IMR-90 (cell line): ENCODE measurements at regions not wholly inside any gene's neighbourhood (a gene's known extent, or its start where the extent isn't known, plus 50 kb on each side); places are given as distances from the start of the nearest gene placed in this dataset.

ENCODE experiments used
- ATAC-seq: fragments of 200-7000 bp; cut with Tn5 transposase; 2 replicates; pipeline ENCODE4 v1.9.1; 2020; ENCODE audit warnings: low read depth, mild to moderate bottlenecking, moderate library complexity
- BruUV-seq: library from RNA; stranded (reverse); fragments of 400-500 nt; replicated peaks from 2 replicates; lab custom pipeline; 2021; lab: Mats Ljungman, UMichigan
- CTCF ChIA-PET: fragments of 300-600 bp; formaldehyde crosslinking; extraction: SDS; loops from one replicate; lab custom pipeline; 2021; ENCODE audit warnings: antibody characterized with exemption; lab: Yijun Ruan, JAX
- POLR2A ChIA-PET: fragments of 300-600 bp; sonication (Branson Sonifier 250); formaldehyde crosslinking; loops from one replicate; lab custom pipeline; 2022; ENCODE audit warnings: antibody characterized with exemption; ENCODE audit not compliant: unreplicated experiment; lab: Charles Lee
- DNase-seq: peaks from one replicate; pipeline ENCODE4 v3.0.0; 2013
- H2AFZ ChIP-seq: replicated peaks from 2 replicates; pipeline ENCODE3; 2013; ENCODE audit warnings: low read length, mild to moderate bottlenecking; ENCODE audit not compliant: poor library complexity
- H2AK5ac ChIP-seq: 2 replicates; pipeline ENCODE4 v1.6.1; 2013; ENCODE audit warnings: low read depth, low read length, inconsistent platforms
- H2AK9ac ChIP-seq: replicated peaks from 2 replicates; pipeline ENCODE3; 2013; ENCODE audit warnings: mild to moderate bottlenecking, low read depth, low read length, moderate library complexity; ENCODE audit not compliant: poor library complexity
- H2BK120ac ChIP-seq: 2 replicates; pipeline ENCODE4 v1.6.1; 2013; ENCODE audit warnings: low read depth, low read length, inconsistent platforms
- H2BK15ac ChIP-seq: 3 replicates; pipeline ENCODE4 v1.6.1; 2013; ENCODE audit warnings: low read depth, low read length, inconsistent platforms
- H2BK20ac ChIP-seq: 2 replicates; pipeline ENCODE4 v1.6.1; 2013; ENCODE audit warnings: low read depth, mild to moderate bottlenecking, inconsistent platforms, low read length, moderate library complexity
- H2BK5ac ChIP-seq: 2 replicates; pipeline ENCODE4 v1.6.1; 2013; ENCODE audit warnings: mild to moderate bottlenecking, low read depth, low read length, inconsistent platforms; ENCODE audit not compliant: poor library complexity, severe bottlenecking
- H3K14ac ChIP-seq: replicated peaks from 2 replicates; pipeline ENCODE4 v1.6.1; 2013; ENCODE audit warnings: low read depth, low read length, inconsistent platforms
- H3K18ac ChIP-seq: 2 replicates; pipeline ENCODE4 v1.6.1; 2013; ENCODE audit warnings: low read depth, low read length, control low read depth
- H3K23ac ChIP-seq: 2 replicates; pipeline ENCODE4 v1.6.1; 2013; ENCODE audit warnings: low read depth, low read length, inconsistent platforms
- H3K27ac ChIP-seq: 2 replicates; pipeline ENCODE4 v1.5.1; 2013; ENCODE audit warnings: mild to moderate bottlenecking, control low read depth, low read length; ENCODE audit not compliant: insufficient read depth
- H3K27me3 ChIP-seq: 2 replicates; pipeline ENCODE4 v1.6.1; 2013; ENCODE audit warnings: low read length; ENCODE audit not compliant: control insufficient read depth, insufficient read depth
- H3K36me3 ChIP-seq: 2 replicates; pipeline ENCODE4 v1.6.1; 2013; ENCODE audit warnings: low read length, mixed read lengths; ENCODE audit not compliant: control insufficient read depth, insufficient read depth
- H3K4ac ChIP-seq: 2 replicates; pipeline ENCODE4 v1.6.1; 2013; ENCODE audit warnings: low read depth, low read length, inconsistent platforms
- H3K4me1 ChIP-seq: 2 replicates; pipeline ENCODE4 v1.6.1; 2013; ENCODE audit warnings: low read length, mixed read lengths; ENCODE audit not compliant: control insufficient read depth, insufficient read depth
- H3K4me2 ChIP-seq: 2 replicates; pipeline ENCODE4 v1.6.1; 2013; ENCODE audit warnings: low read depth, mild to moderate bottlenecking, control low read depth, low read length, moderate library complexity
- H3K4me3 ChIP-seq: 2 replicates; pipeline ENCODE4 v1.5.1; 2013; ENCODE audit warnings: low read depth, mild to moderate bottlenecking, control low read depth, low read length, moderate library complexity; ENCODE audit not compliant: insufficient read depth
- H3K56ac ChIP-seq: 2 replicates; pipeline ENCODE4 v1.6.1; 2013; ENCODE audit warnings: low read length, inconsistent platforms; ENCODE audit not compliant: insufficient read depth; ENCODE audit errors: extremely low read depth
- H3K79me1 ChIP-seq, 2 experiments: 2 replicates each; pipeline ENCODE4 v1.6.1; 2013; ENCODE audit warnings: low read length in 2 of 2, inconsistent platforms in 1 of 2, low read depth in 1 of 2
- H3K9ac ChIP-seq: 2 replicates; pipeline ENCODE4 v1.6.1; 2013; ENCODE audit warnings: low read depth, low read length, control low read depth
- H3K9me1 ChIP-seq: 2 replicates; pipeline ENCODE4 v1.6.1; 2013; ENCODE audit warnings: low read length, inconsistent platforms; ENCODE audit not compliant: insufficient read depth
- H3K9me3 ChIP-seq: 2 replicates; pipeline ENCODE4 v1.6.1; 2013; ENCODE audit warnings: low read length; ENCODE audit not compliant: control insufficient read depth, insufficient read depth
- H4K20me1 ChIP-seq: 2 replicates; pipeline ENCODE4 v1.6.1; 2013; ENCODE audit warnings: low read length, inconsistent platforms; ENCODE audit not compliant: insufficient read depth
- H4K5ac ChIP-seq: 2 replicates; pipeline ENCODE4 v1.6.1; 2013; ENCODE audit warnings: mild to moderate bottlenecking, low read depth, low read length, control low read depth
- H4K8ac ChIP-seq, 2 experiments: 2 replicates each; pipeline ENCODE4 v1.6.1; 2013; ENCODE audit warnings: low read depth in 2 of 2, low read length in 2 of 2, control low read depth in 1 of 2, inconsistent platforms in 1 of 2
- H4K91ac ChIP-seq: 2 replicates; pipeline ENCODE4 v1.6.1; 2013; ENCODE audit warnings: low read depth, low read length, inconsistent platforms; ENCODE audit not compliant: insufficient read depth
- BHLHE40 ChIP-seq: fragments of 150-350 bp; IDR thresholded peaks from 2 replicates; pipeline ENCODE4 v1.6.1; 2016; ENCODE audit warnings: mild to moderate bottlenecking, low read depth, low read length
- CEBPB ChIP-seq: IDR thresholded peaks from 2 replicates; pipeline ENCODE4 v1.6.1; 2012; ENCODE audit warnings: low read depth, low read length, improper control_type of control experiment
- CHD1 ChIP-seq: IDR thresholded peaks from 2 replicates; pipeline ENCODE4 v1.6.1; 2012; ENCODE audit warnings: low read depth, low read length, improper control_type of control experiment
- FOS ChIP-seq: fragments of 150-350 bp; IDR thresholded peaks from 2 replicates; pipeline ENCODE4 v1.6.1; 2016; ENCODE audit warnings: low read depth, low read length
- MAFK ChIP-seq: IDR thresholded peaks from 2 replicates; pipeline ENCODE4 v1.6.1; 2012; ENCODE audit warnings: low read depth, low read length, improper control_type of control experiment
- RFX5 ChIP-seq: IDR thresholded peaks from 2 replicates; pipeline ENCODE4 v1.8.0; 2012; ENCODE audit warnings: low read depth, mild to moderate bottlenecking, low read length, moderate library complexity
- SMC3 ChIP-seq: fragments of 150-350 bp; IDR thresholded peaks from 2 replicates; pipeline ENCODE4 v1.6.1; 2016; ENCODE audit warnings: low read depth, mild to moderate bottlenecking, antibody characterized with exemption, low read length, moderate library complexity
- WGBS, 2 experiments: methylation state at CpG; one replicate each; pipeline versions ENCODE4 v1.1.5 to v1.1.7; 2013; ENCODE audit warnings: missing lambda C conversion rate in 2 of 2; ENCODE audit not compliant: insufficient read length in 1 of 2; ENCODE audit errors: extremely low coverage in 2 of 2; 5-methylcytosine and 5-hydroxymethylcytosine counted together
- dilution Hi-C: fragments of 300-500 bp; cut with HindIII; formaldehyde crosslinking; loops from one replicate; pipeline ENCODE4 v1.14.3; 2018; ENCODE audit warnings: low sequenced_read_pairs; ENCODE audit not compliant: unreplicated experiment
- in situ Hi-C: fragments of 300-500 bp; cut with MboI; formaldehyde crosslinking; loops from 3 replicates; pipeline ENCODE4 v1.14.3; 2019; ENCODE audit warnings: low sequenced_read_pairs, inconsistent platforms, mixed read lengths
- intact Hi-C: fragments of 100-400 bp; cut with micrococcal nuclease; formaldehyde crosslinking; loops from 2 replicates; pipeline ENCODE4 v1.10.0; 2022
- TF ChIP-seq, protein P1 (sequence below): fragments of 150-350 bp; IDR thresholded peaks from 2 replicates; pipeline ENCODE4 v1.6.1; 2016; ENCODE audit warnings: low read depth, mild to moderate bottlenecking, low read length, moderate library complexity, borderline replicate concordance

DNA sequence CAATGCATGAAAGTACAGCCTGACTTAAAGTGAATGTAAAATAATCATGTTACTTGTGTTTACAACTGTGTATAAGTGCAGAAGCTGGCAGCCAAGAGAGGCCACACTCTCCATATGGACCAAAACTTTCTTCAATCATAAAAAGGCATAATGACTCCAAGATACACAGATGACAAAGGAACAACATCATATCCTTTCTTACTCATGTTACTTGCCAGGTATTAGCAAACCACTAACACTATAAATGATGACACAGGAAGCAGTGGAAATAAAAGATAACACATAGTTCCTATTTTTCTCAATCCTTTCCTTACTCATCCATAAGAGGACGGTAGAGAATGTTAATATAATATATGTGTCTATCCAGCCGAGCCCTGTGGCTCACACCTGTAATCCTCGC lies 400.0 kb upstream of the CDH2 start:
- Histone ChIP-seq H2BK5ac (no peak overlapping the region), H3K4me2 (no peak overlapping the region), H3K18ac (no peak overlapping the region), H3K27ac (no peak overlapping the region), H3K4me3 (no peak overlapping the region), H4K8ac (no peak overlapping the region), H3K23ac (no peak overlapping the region), H3K36me3 (no peaks in the 10 kb centered on the region), H2AK5ac (no peak overlapping the region), H3K79me1 (no peaks in the 10 kb centered on the region), H3K9ac (no peak overlapping the region), H3K27me3 (no peaks in the 10 kb centered on the region), H2BK20ac (no peak overlapping the region), H4K5ac (no peak overlapping the region), H3K4me1 (no peaks in the 10 kb centered on the region), H2BK120ac (no peak overlapping the region), H4K91ac (no peak overlapping the region), H3K56ac (no peak overlapping the region), H2BK15ac (no peak overlapping the region), H3K14ac (no peak overlapping the region), H3K9me1 (no peaks in the 10 kb centered on the region), H2AFZ (no peak overlapping the region), H3K4ac (no peak overlapping the region), H3K9me3 (no peaks in the 10 kb centered on the region), H2AK9ac (no peak overlapping the region), H4K20me1 (no peaks in the 10 kb centered on the region)
- no CpG with 5 or more reads among the region's 3 CpGs for WGBS, 2 experiments
- dilution Hi-C loops = no loop called here
- TF ChIP-seq, protein P1, sequence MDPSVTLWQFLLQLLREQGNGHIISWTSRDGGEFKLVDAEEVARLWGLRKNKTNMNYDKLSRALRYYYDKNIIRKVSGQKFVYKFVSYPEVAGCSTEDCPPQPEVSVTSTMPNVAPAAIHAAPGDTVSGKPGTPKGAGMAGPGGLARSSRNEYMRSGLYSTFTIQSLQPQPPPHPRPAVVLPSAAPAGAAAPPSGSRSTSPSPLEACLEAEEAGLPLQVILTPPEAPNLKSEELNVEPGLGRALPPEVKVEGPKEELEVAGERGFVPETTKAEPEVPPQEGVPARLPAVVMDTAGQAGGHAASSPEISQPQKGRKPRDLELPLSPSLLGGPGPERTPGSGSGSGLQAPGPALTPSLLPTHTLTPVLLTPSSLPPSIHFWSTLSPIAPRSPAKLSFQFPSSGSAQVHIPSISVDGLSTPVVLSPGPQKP = no peak
- TF ChIP-seq MAFK (no peak), RFX5 (no peak), BHLHE40 (no peak), FOS (no peak), CEBPB (no peak), CHD1 (no peak), SMC3 (no peak)
- BruUV-seq = no TSS peak
- POLR2A ChIA-PET = no interaction called here
- CTCF ChIA-PET = interaction anchor here (0.6 kb wide), 1 partner anchor 90 kb away, joined by 6 read pairs; no protein-coding TSS in a partner anchor
- ATAC-seq (no peak), DNase-seq (peak; percentile 5)
- intact Hi-C loops = no loop called here
- in situ Hi-C loops = no loop called here
